Kidney epithelial cell (primary cell): ENCODE measurements at regions not wholly inside any gene's neighbourhood (a gene's known extent, or its start where the extent isn't known, plus 50 kb on each side); places are given as distances from the start of the nearest gene placed in this dataset.

Source experiments
- DNase-seq: peaks from one replicate; pipeline ENCODE4 v3.0.0-alpha.2; 2010; ENCODE audit warnings: low read depth
- H3K27me3 ChIP-seq: 2 replicates; pipeline ENCODE4 v1.6.0; 2011; ENCODE audit warnings: low read length; ENCODE audit not compliant: control insufficient read depth, insufficient read depth
- H3K36me3 ChIP-seq: 2 replicates; pipeline ENCODE4 v1.5.1; 2011; ENCODE audit warnings: low read length; ENCODE audit not compliant: control insufficient read depth, insufficient read depth
- H3K4me3 ChIP-seq: 2 replicates; pipeline ENCODE4 v1.5.1; 2011; ENCODE audit warnings: low read depth, mild to moderate bottlenecking, control low read depth, low read length
- CTCF ChIP-seq: IDR thresholded peaks from 2 replicates; pipeline ENCODE4 v1.5.1; 2011; ENCODE audit warnings: mild to moderate bottlenecking, moderate library complexity, low read length, control low read depth, inconsistent platforms; ENCODE audit not compliant: insufficient read depth, poor library complexity, severe bottlenecking

DNA sequence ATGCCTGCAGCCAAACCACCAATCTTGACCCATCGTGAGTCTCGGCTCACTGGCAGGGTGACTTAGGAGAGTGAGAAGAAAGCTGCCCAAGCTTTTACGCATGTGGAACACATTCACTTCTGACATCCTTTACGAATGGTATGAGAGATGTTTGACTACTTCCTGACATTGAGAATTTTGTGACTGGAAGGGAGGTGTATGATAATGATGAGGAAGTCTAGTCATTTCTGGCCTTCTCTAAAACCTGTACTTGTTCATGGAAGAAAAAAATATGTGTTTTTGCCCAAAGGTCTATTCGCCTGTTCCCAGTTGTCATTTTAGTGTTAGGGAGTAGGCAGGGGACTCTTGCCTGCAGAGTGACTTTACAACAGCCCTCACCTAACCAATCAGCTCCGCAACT is 227.2 kb upstream of the ATP2B1 start:
- H3K36me3 ChIP-seq = no peaks in the 10 kb centered on the region
- H3K4me3 ChIP-seq = no peak overlapping the region
- no peak for DNase-seq
- no peak for TF ChIP-seq CTCF
- H3K27me3 ChIP-seq = no peaks in the 10 kb centered on the region

GRCh38 chr12:89933911-89934310 is 225.3 kb upstream of the ATP2B1 start:
- TF ChIP-seq CTCF = no peak
- H3K4me3 ChIP-seq = no peak overlapping the region
- H3K27me3 ChIP-seq = no peaks in the 10 kb centered on the region
- no peak for DNase-seq
- H3K36me3 ChIP-seq = no peaks in the 10 kb centered on the region

DNA sequence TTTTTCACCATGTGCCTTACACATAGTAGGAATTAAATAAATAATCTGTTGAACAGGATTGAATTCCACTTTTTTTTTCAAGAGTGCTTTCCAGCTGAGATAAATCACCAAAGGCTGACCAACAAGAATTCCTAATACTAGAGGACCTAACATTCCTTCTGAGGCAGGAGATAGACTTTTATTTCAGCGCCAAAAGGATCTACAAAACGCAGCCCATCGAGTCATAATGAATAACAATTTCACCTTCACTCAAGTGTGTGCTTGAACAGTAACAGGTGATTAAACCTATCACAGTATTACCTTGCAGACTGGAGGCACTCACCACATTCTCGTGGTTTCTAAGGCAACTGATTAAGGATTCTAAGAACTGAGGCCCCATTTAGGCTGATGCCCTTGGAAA is 224.3 kb upstream of the ATP2B1 start:
- no peaks in the 10 kb centered on the region for H3K27me3 ChIP-seq
- H3K36me3 ChIP-seq = no peaks in the 10 kb centered on the region
- no peak for TF ChIP-seq CTCF
- no peak overlapping the region for H3K4me3 ChIP-seq
- no peak for DNase-seq

DNA sequence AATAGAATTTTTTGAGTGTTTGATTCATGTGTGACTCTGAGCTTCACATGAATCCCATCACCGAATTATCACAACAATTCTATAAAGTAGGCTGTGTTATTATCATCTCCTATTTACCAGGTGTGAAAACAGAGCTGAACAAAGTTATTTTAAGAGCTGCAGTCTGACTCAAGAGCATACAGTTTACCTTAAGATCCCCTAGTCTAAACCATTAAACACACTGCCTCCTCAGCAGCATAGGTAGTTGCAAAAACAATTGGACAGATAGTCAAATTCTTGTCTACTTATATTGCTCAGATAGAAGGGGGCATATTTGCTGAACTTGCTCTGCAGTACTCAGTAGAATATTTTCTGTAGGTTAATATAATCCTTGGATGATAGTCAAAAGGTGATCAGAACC is 219.8 kb upstream of the ATP2B1 start:
- Histone ChIP-seq H3K27me3 (no peaks in the 10 kb centered on the region), H3K36me3 (no peaks in the 10 kb centered on the region), H3K4me3 (no peak overlapping the region)
- DNase-seq = no peak
- no peak for TF ChIP-seq CTCF

DNA sequence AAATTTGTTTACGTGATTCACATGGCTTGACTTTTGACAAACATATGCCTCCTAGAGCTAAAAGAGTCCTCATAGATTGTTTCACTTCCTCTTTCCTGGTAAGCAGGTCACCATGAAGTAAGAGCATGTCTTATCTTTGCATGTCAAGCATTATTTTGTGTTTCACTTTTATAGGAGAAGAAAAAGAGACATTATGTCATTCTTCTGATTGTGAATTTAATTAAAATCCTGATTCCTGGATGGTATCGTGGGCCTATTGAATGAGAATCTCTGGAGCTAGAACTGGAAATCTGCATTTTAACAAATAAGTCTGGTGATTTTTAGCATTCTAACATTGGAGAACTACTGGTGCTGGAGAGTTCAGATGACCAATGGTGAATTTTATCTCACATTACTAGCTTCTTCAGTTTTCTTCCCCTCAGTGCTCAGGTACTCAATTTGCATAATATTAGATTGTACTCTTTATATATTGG is 218.6 kb upstream of the ATP2B1 start:
- no peaks in the 10 kb centered on the region for H3K27me3 ChIP-seq
- no peak for TF ChIP-seq CTCF
- DNase-seq = no peak
- H3K36me3 ChIP-seq = no peaks in the 10 kb centered on the region
- H3K4me3 ChIP-seq = no peak overlapping the region

- DNase-seq = no peak
- TF ChIP-seq CTCF = no peak
- no peak overlapping the region for H3K4me3 ChIP-seq
- no peaks in the 10 kb centered on the region for H3K27me3 ChIP-seq
- H3K36me3 ChIP-seq = no peaks in the 10 kb centered on the region
These were observed 215.6 kb upstream of the ATP2B1 start for GRCh38 chr12:89924191-89924590.
